22Rv1 (cell line): ENCODE measurements at regions not wholly inside any gene's neighbourhood (a gene's known extent, or its start where the extent isn't known, plus 50 kb on each side); places are given as distances from the start of the nearest gene placed in this dataset.

Experiments used
- CTCF ChIP-seq: fragments of 450-650 bp; IDR thresholded peaks from 2 replicates; pipeline ENCODE4 v1.5.1; 2017; ENCODE audit warnings: mild to moderate bottlenecking
- ZFX ChIP-seq: fragments of 450-650 bp; IDR thresholded peaks from 2 replicates; pipeline ENCODE4 v1.6.1; 2017; ENCODE audit warnings: antibody characterized with exemption, borderline replicate concordance

- TF ChIP-seq CTCF = no peak
- no peak for TF ChIP-seq ZFX
These were observed 104.5 kb upstream of the KCNK12 start for GRCh38 chr2:47675196-47675825.
